GM18498 (cell line): ENCODE measurements at regions not wholly inside any gene's neighbourhood (a gene's known extent, or its start where the extent isn't known, plus 50 kb on each side); places are given as distances from the start of the nearest gene placed in this dataset.
"Not testable (repeated sequence)": the region's sequence is repeated elsewhere in the genome, so short reads cannot be mapped to it uniquely, and the experiment has no call there.

ENCODE experiments used
- ATAC-seq: cut with Tn5 transposase; IDR thresholded peaks from one replicate; pipeline ENCODE4 v1.9.1; 2021; ENCODE audit warnings: mild to moderate bottlenecking, moderate library complexity; ENCODE audit not compliant: unreplicated experiment

DNA sequence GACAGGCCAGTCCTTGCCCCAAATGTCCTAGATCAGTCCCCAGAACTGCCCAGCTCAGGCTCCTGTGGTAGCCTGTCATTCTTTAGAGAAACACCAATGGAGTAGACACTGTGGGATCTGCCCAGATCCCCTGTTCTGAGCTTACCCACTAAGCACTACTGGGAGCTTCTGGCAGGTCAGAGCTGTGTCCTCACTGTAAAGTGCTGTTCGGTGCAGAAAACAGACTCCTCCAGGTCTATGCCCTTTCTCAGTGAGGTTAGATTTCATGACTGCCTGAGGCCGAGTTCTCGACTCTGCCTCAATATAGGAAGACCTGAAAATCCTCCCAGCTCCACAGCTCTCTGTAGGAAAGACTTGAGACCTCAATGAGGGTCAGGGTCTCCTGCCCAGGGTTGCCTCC lies 67.5 kb upstream of the IGLL5 start:
- no peak for ATAC-seq

- no peak for ATAC-seq
Measured at GRCh38 chr22:22820626-22821025, 67.0 kb upstream of the IGLL5 start.

DNA sequence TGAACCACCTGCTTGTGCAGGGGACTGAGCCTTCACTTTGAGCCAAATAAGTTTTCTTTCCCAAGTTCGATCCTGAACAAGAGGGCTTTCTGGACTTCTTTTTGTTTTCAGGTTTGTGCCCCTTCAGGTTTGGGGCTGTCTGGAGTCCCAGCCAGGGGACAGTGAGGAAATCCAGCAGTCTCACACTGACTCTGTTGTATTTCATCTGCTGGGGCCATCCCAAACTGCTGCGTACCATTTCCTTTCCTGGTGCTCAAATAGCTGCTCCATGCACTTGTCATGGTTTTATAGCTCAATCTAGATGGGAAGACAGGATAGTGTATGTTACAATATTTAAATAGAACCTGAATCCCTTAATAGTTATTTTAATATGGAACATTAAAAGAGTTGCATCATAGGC lies 66.3 kb upstream of the IGLL5 start:
- no peak for ATAC-seq

GRCh38 chr22:22822106-22822505 lies 65.5 kb upstream of the IGLL5 start:
- ATAC-seq: no peak

DNA sequence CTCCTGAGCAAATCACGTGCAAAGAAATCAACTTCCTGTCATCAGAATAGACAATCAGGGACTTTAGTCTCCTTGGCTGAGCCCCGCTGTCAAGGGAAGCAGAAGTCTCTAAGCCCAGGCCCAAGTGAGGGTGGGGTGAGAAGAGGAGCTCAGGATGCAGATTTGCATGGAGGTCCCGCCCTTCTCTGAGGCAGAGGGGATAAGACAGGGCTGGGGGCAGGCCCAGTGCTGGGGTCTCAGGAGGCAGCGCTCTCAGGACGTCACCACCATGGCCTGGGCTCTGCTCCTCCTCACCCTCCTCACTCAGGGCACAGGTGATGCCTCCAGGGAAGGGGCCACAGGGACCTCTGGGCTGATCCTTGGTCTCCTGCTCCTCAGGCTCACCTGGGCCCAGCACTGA lies 65.1 kb upstream of the IGLL5 start:
- not testable (repeated sequence) for ATAC-seq

DNA sequence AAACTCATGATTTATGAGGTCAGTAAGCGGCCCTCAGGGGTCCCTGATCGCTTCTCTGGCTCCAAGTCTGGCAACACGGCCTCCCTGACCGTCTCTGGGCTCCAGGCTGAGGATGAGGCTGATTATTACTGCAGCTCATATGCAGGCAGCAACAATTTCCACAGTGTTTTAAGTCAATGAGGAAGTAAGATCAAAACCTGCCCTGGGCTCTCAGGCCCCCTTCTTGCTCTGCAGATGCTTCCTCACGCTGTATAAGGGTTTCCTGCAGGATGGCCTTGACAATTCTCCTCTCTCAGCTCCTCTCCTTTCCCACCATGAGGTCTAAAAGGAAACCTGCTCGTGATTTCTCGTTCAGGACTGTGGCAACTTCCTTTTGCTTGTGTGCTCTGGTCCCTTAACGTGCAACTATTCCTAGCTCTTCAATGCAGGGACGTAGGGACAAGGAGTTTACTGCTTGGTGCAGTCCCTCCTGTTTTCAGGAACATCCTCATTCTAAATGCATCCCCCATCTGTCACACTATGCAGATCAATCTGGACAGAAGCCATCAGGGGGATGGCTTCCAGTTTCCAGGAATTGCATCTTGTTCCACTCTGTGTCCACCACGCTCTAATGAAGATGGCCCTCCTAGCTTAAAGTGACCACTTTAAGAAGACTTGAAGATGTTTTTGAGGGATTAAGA lies 64.3 kb upstream of the IGLL5 start:
- no peak for ATAC-seq

- ATAC-seq: no peak
Measured at GRCh38 chr22:22824340-22825212, 63.0 kb upstream of the IGLL5 start.

- no peak for ATAC-seq
Measured at GRCh38 chr22:22825213-22825593, 62.4 kb upstream of the IGLL5 start.

DNA sequence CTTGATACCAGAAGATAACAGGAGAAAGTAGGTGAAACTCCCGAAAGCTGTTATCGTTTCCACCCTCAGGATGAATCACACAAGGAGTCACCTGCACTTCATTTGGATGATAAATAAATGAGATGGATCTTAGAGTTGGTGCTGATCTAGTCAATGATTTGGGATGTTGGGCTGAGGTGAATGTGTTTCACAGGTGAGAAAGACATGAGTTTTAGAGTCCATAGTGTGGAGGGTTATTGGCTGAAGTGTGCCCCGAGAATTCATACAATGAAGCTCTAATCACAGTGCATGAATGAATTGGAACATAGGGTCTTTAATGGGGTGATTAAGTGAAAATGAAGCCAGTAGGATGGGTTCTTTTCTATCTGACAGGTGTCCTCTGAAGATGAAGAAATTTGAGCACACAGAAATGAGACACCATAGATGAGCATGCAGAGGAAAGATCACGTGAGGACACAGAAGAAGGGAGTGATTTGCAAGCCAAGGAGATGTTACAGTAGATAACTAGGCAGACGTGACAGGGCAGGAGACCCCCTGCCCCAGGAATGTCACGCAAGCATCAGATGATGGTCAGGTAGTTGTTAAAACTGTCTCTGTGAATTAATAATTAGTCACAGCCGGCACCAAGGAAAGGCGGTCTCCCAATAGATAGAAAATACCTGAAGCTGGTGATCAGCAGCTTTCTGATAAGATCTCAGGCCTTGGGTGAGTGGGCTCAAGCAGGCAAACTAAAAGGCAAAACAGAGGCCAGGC lies 60.3 kb upstream of the IGLL5 start:
- no peak for ATAC-seq

GRCh38 chr22:22830193-22830592 lies 57.4 kb upstream of the IGLL5 start:
- no peak for ATAC-seq

DNA sequence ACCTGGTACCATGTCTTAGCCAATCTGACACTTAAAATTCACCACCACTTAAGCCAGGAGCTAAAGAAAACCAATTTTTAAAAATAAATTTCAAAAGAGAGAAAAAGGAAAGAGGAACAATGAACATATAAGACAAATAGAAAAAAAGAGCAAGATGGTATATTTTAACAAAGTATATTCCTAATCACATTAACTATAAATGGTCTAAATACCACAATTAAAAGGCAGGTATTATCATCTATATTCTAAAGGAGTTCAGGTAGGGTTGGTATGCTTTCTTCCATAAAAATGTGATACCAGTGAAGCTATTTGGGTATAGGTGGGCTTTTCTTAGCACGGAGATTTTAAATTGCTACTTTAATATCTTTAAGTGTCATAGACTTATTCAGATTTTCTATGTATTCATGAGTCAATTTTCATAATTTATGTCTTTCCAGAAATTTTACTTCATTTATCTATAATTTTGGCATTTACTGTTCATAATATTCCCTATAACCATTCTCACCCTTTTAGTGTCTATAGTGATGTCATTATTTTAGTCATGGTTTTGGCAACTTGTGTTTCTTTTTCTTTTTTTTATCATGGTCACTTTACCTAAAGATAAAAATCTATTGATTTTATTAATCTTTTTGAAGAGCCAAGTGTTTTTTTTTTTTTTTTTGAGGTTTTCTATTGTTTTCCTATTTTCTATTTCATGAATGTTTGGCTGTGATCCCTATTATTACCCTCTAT lies 56.5 kb upstream of the IGLL5 start:
- ATAC-seq: no peak

GRCh38 chr22:22833059-22833458 lies 54.6 kb upstream of the IGLL5 start:
- ATAC-seq: no peak

GRCh38 chr22:22833488-22833887 lies 54.1 kb upstream of the IGLL5 start:
- ATAC-seq: no peak

DNA sequence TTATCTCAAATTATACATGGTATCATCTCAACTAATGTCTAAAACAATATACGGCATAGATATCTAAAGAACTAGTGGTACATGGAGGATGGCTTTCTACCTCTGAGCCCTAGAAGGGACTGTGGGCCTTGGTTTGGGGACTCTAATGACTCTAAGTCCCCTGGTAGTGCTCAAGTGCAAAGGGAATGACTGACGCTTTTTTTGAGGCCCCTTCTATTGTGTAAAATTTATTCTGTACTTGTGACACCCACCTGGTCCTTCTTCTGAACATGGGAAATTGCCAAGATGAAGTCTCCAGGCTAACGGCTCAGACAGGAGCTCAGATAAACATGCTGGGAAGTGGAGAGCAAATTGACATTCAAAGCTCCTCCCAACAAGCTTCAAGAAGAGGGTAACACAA lies 53.4 kb upstream of the IGLL5 start:
- no peak for ATAC-seq

GRCh38 chr22:22834783-22835182 lies 52.8 kb upstream of the IGLL5 start:
- ATAC-seq: no peak

DNA sequence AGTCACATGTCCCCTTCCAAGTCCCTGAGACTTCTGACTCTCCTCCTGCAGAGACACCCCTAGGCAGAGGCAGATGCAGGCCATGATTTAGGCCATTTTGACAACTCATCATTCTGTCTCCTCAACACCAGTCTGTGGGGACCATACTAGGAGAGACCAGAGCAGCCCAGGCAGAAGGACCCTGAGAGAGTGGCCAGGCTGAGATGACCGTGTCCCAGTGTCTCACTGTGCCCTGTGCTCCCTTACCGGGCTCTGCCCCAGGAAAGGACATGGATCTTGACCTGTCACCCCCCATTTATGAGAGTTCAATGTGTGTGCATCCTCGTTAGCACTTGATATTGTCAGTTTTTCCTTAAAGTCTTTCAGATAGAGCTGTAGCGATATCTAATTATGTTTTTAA lies 52.4 kb upstream of the IGLL5 start:
- no peak for ATAC-seq

- ATAC-seq: no peak
Measured at GRCh38 chr22:22835771-22836291, 51.8 kb upstream of the IGLL5 start.

GRCh38 chr22:22836635-22837034 lies 51.0 kb upstream of the IGLL5 start:
- ATAC-seq: no peak
